ENCODE measurements at regions not wholly inside any gene's neighbourhood (a gene's known extent, or its start where the extent isn't known, plus 50 kb on each side); places are given as distances from the start of the nearest gene placed in this dataset.

GRCh38 chr12:24012528-24012927 is 63.1 kb upstream of the SOX5 start:
- H3K4me1 ChIP-seq (ENCODE audit: insufficient read depth, low read length), result peaks cover 23% of the 10 kb centered on the region
- H2AFZ ChIP-seq (ENCODE audit: low read depth, low read length), result no peak overlapping the region
- no peaks in the 10 kb centered on the region for H3K27me3 ChIP-seq (ENCODE audit: insufficient read depth, low read length)
- H3K36me3 ChIP-seq (ENCODE audit: insufficient read depth, low read length), result no peaks in the 10 kb centered on the region
- no peaks in the 10 kb centered on the region for H3K9me3 ChIP-seq (ENCODE audit: low read length)
- H3K4me3 ChIP-seq (ENCODE audit: low read length), result no peak overlapping the region

GRCh38 chr12:24011927-24012507 is 62.5 kb upstream of the SOX5 start:
- no peaks in the 10 kb centered on the region for H3K36me3 ChIP-seq (ENCODE audit: insufficient read depth, low read length)
- no peak overlapping the region for H2AFZ ChIP-seq (ENCODE audit: low read depth, low read length)

GRCh38 chr12:24008166-24008565 is 58.7 kb upstream of the SOX5 start:
- Histone ChIP-seq H2AFZ (ENCODE audit: low read depth, low read length) (no peak overlapping the region), H3K27me3 (ENCODE audit: insufficient read depth, low read length) (no peaks in the 10 kb centered on the region), H3K9me3 (ENCODE audit: low read length) (no peaks in the 10 kb centered on the region), H3K4me1 (ENCODE audit: insufficient read depth, low read length) (no peaks in the 10 kb centered on the region), H3K36me3 (ENCODE audit: insufficient read depth, low read length) (no peaks in the 10 kb centered on the region), H3K4me3 (ENCODE audit: low read length) (no peak overlapping the region)

More at GRCh38 chr12:24011927-24012507, 62.5 kb upstream of the SOX5 start:
- Histone ChIP-seq H3K4me3 (ENCODE audit: low read length) (no peak overlapping the region), H3K9me3 (ENCODE audit: low read length) (no peaks in the 10 kb centered on the region), H3K27me3 (ENCODE audit: insufficient read depth, low read length) (no peaks in the 10 kb centered on the region), H3K4me1 (ENCODE audit: insufficient read depth, low read length) (peaks cover 23% of the 10 kb centered on the region)
